Choroid plexus epithelial cell (primary cell): ENCODE measurements at regions not wholly inside any gene's neighbourhood (a gene's known extent, or its start where the extent isn't known, plus 50 kb on each side); places are given as distances from the start of the nearest gene placed in this dataset.

Source experiments
- DNase-seq: peaks from one replicate; pipeline ENCODE4 v3.0.0-alpha.2; 2010; ENCODE audit warnings: low read depth
- H3K4me3 ChIP-seq: 2 replicates; pipeline ENCODE4 v1.5.1; 2011; ENCODE audit warnings: low read depth, mild to moderate bottlenecking, control low read depth, low read length, moderate library complexity
- TF ChIP-seq, protein P1 (sequence below): conservative IDR thresholded peaks from 2 replicates; pipeline ENCODE4 v1.5.1; 2011; ENCODE audit warnings: low read depth, mild to moderate bottlenecking, control low read depth, inconsistent platforms, low read length, moderate library complexity

DNA sequence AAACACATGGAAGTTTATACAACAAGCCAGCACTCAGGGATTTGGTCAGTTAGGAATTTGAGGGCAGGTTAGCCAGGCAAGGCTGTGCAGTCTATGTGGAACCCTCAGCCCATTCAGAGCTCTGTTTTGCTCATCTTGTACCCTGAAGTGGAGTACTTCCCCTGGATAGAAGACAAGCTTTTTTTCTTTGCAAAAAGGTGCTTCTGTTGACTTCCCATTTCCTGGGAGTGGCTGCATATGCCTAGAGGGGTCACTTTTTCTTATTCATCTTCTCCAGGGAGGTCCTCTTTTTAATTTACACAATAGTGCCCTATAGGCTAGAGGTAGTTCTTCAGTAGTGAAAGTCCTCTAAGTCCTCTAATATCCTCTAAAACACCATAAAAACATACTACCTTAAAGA, 225.0 kb upstream of the P2RY1 start:
- DNase-seq = no peak
- no peak overlapping the region for H3K4me3 ChIP-seq
- TF ChIP-seq, protein P1, sequence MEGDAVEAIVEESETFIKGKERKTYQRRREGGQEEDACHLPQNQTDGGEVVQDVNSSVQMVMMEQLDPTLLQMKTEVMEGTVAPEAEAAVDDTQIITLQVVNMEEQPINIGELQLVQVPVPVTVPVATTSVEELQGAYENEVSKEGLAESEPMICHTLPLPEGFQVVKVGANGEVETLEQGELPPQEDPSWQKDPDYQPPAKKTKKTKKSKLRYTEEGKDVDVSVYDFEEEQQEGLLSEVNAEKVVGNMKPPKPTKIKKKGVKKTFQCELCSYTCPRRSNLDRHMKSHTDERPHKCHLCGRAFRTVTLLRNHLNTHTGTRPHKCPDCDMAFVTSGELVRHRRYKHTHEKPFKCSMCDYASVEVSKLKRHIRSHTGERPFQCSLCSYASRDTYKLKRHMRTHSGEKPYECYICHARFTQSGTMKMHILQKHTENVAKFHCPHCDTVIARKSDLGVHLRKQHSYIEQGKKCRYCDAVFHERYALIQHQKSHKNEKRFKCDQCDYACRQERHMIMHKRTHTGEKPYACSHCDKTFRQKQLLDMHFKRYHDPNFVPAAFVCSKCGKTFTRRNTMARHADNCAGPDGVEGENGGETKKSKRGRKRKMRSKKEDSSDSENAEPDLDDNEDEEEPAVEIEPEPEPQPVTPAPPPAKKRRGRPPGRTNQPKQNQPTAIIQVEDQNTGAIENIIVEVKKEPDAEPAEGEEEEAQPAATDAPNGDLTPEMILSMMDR = no peak

DNA sequence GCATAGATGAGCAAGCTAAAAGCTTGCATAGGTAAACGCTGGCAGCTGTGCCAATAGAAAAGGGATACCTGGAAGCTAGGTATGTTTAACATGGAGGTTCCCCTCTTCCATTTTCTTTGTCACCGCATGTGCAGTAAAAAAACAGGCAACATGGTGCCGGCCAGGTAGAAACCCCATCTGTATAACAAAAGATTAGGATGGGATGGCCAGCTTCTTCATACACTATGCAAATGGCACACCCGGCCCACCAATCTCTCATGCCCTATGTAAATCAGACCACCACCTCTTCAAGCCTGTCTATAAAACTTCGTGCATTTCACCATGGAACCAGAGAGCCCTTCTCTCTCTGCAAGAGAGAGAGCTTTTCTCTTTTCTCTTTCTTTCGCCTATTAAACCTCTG, 224.3 kb upstream of the P2RY1 start:
- DNase-seq = no peak
- no peak overlapping the region for H3K4me3 ChIP-seq
- TF ChIP-seq, protein P1 = no peak

DNA sequence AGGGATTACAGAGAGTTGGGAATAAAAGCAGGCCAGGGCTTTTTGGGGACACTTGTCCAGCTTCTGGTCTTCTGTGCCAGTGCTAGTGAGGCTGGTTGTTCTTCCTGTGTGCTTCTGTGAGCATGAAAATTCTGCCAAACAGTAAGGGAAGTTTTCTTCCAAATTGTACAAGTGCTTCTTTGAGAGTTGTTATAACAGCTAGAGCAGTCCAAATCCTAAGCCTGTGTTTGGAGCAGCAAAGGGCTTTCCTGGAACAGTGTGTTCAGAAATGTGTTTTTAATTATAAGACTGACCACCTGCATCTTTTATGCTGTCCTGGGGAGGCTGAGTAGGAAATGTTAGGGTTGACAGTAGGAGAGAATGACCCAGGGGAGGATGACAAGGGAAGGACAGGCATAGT, 223.0 kb upstream of the P2RY1 start:
- DNase-seq = no peak
- no peak overlapping the region for H3K4me3 ChIP-seq
- TF ChIP-seq, protein P1 = no peak

DNA sequence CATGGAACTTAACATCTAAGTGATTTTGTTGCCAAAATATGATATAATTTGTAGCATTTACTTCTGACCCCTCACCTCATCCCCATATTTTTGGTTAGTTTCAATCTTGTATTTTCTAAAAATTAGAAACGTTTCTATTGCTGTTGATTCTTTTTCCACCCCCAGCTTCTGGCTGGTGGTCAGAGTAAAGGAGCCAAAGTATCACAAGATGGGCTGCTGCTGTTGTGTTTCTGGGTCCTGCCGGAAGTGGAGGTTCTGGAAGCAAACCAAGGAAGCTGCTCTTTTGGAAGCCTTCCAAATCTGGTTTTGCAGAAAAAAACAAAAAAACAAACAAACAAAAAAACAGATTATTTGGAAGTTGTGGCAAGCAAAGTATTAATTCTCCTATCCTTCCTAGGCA, 221.1 kb upstream of the P2RY1 start:
- H3K4me3 ChIP-seq = no peak overlapping the region
- TF ChIP-seq, protein P1 = no peak
- DNase-seq = peak; percentile 18

DNA sequence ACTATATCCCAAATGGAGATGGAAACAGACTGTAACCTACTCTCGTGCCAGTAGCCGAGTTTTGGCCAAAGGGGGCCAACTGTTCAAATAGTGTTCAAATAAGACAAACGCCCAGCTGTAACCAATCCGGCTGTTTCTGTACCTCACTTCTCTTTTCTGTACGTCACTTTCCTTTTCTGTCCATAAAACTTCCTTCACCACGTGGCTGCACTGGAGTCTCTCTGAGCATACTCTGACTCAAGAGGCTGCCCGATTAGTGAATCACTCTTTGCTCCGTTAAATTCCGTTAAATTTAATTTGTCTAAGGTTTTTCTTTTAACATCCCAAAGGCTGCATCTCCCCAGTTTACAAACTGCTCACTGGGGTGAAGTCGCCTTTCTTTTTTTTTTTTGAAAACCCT, 219.2 kb upstream of the P2RY1 start:
- no peak overlapping the region for H3K4me3 ChIP-seq
- TF ChIP-seq, protein P1 = no peak
- no peak for DNase-seq

DNA sequence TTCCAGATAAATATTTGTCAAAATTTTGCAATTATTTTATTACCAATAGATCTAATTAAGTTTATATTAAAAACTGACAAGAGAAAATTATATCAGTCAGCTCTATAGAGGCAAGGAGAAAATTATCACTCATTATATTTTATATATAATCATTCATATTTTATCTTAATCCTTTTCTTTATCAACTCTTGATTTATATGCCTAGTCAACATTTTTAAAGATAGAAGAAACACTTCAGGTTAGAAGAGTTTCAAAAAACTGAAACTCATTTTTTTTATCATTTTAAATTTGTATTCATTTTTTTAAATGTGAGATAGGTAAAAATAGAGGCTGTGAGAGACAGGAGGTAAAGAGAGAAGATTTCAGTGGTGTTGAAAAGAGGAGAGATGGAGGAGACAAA, 217.3 kb upstream of the P2RY1 start:
- H3K4me3 ChIP-seq = no peak overlapping the region
- TF ChIP-seq, protein P1 = no peak
- no peak for DNase-seq

DNA sequence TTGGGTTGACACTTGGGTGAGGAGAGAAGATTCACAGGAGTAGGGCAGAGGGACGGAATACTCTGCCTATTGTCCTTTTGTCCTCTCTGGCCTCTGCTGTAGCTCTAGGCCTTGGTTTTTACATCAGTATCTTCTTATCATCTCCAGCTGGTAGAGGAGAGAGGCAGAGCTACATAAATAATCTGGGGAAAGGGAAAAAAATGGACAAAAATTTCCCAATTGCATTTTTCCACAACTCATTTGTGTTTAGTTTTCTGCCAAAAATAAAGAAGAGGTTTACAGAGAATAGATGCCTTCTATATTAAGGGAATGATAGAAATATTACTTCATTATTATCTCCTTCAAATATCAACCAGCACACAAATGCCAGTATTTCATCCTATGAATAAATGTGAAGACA, 216.4 kb upstream of the P2RY1 start:
- TF ChIP-seq, protein P1 = no peak
- H3K4me3 ChIP-seq = no peak overlapping the region
- no peak for DNase-seq
